Astrocyte (in vitro differentiated cells and primary cell): ENCODE measurements at regions not wholly inside any gene's neighbourhood (a gene's known extent, or its start where the extent isn't known, plus 50 kb on each side); places are given as distances from the start of the nearest gene placed in this dataset.

Experiments
- CTCF ChIP-seq: IDR thresholded peaks from 2 replicates; pipeline ENCODE4 v1.5.1; 2011; ENCODE audit warnings: low read depth, mild to moderate bottlenecking, inconsistent platforms, low read length, moderate library complexity; ENCODE audit not compliant: insufficient read depth
- EZH2 ChIP-seq: IDR thresholded peaks from 2 replicates; pipeline ENCODE4 v1.6.1; 2012; ENCODE audit warnings: mild to moderate bottlenecking, low read length, inconsistent platforms; ENCODE audit not compliant: insufficient read depth

- no peak for TF ChIP-seq CTCF
- TF ChIP-seq EZH2 = no peak
Observed at GRCh38 chr3:177611752-177612334, 414.6 kb upstream of the TBL1XR1 start.
